Upper lobe of left lung (tissue), 4 donors: ENCODE measurements at regions not wholly inside any gene's neighbourhood (a gene's known extent, or its start where the extent isn't known, plus 50 kb on each side); places are given as distances from the start of the nearest gene placed in this dataset.

Experiments
- CTCF ChIP-seq, 6 experiments: fragments of 450-650 bp in 4 of 6; fragments of 200-600 bp in 2 of 6; sonication (generic) in 2 of 6; IDR thresholded peaks; one replicate each; pipeline ENCODE4 v1.5.1; 2016 to 2019; ENCODE audit warnings: antibody characterized with exemption in 6 of 6
- POLR2A ChIP-seq, 4 donors: fragments of 450-650 bp; IDR thresholded peaks; one replicate each; pipeline ENCODE4 v1.5.1; 2016 to 2017; ENCODE audit warnings: antibody characterized with exemption in 4 of 4, mild to moderate bottlenecking in 2 of 4

- TF ChIP-seq CTCF (IDR thresholded peaks at IDR 0.05) (no peak), POLR2A (IDR thresholded peaks at IDR 0.05) (no peak)
Measured at GRCh38 chr12:125890971-125891370, 825.7 kb downstream of the AACS start.
